Fibroblast of lung (primary cell): ENCODE measurements at regions not wholly inside any gene's neighbourhood (a gene's known extent, or its start where the extent isn't known, plus 50 kb on each side); places are given as distances from the start of the nearest gene placed in this dataset.

ENCODE experiments used
- CTCF ChIP-seq, 2 donors: IDR thresholded peaks in 1 of 2; conservative IDR thresholded peaks in 1 of 2; 1 replicate in 1 of 2; 2 replicates in 1 of 2; pipeline ENCODE4 v1.5.1; 2011 to 2012; ENCODE audit warnings: low read length in 2 of 2, control low read depth in 1 of 2, inconsistent platforms in 1 of 2, low read depth in 1 of 2, mild to moderate bottlenecking in 1 of 2
- EZH2 ChIP-seq: IDR thresholded peaks from 2 replicates; pipeline ENCODE4 v1.5.1; 2012; ENCODE audit warnings: low read length, control low read depth, mild to moderate bottlenecking; ENCODE audit errors: missing control alignments

GRCh38 chr3:154970797-154971196 is 109.3 kb upstream of the MME start:
- TF ChIP-seq CTCF (conservative IDR thresholded peaks at IDR 0.05 in 1 of 2, IDR thresholded peaks at IDR 0.05 in 1 of 2; ENCODE audit: low read depth in 1 of 2, low read length in 2 of 2) (no peak), EZH2 (no peak)
